Naive thymus-derived CD8-positive, alpha-beta T cell (primary cell): ENCODE measurements at regions not wholly inside any gene's neighbourhood (a gene's known extent, or its start where the extent isn't known, plus 50 kb on each side); places are given as distances from the start of the nearest gene placed in this dataset.

Source experiments
- ATAC-seq, 2 donors: fragments of 150-1000 bp; cut with Tn5 transposase in 1 of 2; sonication (Bioruptor Pico), chemical (Tn5 transposase) in 1 of 2; 1 replicate in 1 of 2; 2 replicates in 1 of 2; pipeline ENCODE4 v1.10.0; 2021; ENCODE audit warnings: mild to moderate bottlenecking in 2 of 2, moderate library complexity in 2 of 2
- POLR2A ChIA-PET: fragments of 350-600 bp; sonication (Branson Sonifier 250); formaldehyde crosslinking; loops from one replicate; lab custom pipeline; 2021; ENCODE audit warnings: antibody characterized with exemption; lab: Charles Lee
- DNase-seq, 10 donors: peaks; one replicate each; pipeline versions ENCODE4 v3.0.0 to v3.0.0-alpha.2; 2020 to 2022
- H3K27ac Mint-ChIP-seq, 10 donors: one replicate each; pipeline ENCODE4 v1.8.0; 2020 to 2022; ENCODE audit warnings: mild to moderate bottlenecking in 10 of 10, mixed read lengths in 10 of 10, moderate library complexity in 4 of 10, inconsistent platforms in 1 of 10
- H3K27me3 Mint-ChIP-seq, 5 donors: one replicate each; pipeline ENCODE4 v1.8.0; 2021 to 2022; ENCODE audit warnings: mixed read lengths in 5 of 5
- H3K36me3 Mint-ChIP-seq, 3 donors: one replicate each; pipeline ENCODE4 v1.8.0; 2020 to 2022; ENCODE audit warnings: mixed read lengths in 3 of 3, mild to moderate bottlenecking in 2 of 3, inconsistent platforms in 1 of 3
- H3K4me1 Mint-ChIP-seq, 4 donors: one replicate each; pipeline ENCODE4 v1.8.0; 2021 to 2022; ENCODE audit warnings: mixed read lengths in 4 of 4
- H3K4me3 Mint-ChIP-seq, 10 donors: one replicate each; pipeline ENCODE4 v1.8.0; 2020 to 2022; ENCODE audit warnings: mild to moderate bottlenecking in 10 of 10, mixed read lengths in 10 of 10, moderate library complexity in 6 of 10, inconsistent platforms in 1 of 10
- H3K9me3 Mint-ChIP-seq, 9 donors: one replicate each; pipeline ENCODE4 v1.8.0; 2020 to 2022; ENCODE audit warnings: mixed read lengths in 9 of 9, mild to moderate bottlenecking in 3 of 9, inconsistent platforms in 1 of 9, moderate library complexity in 1 of 9

GRCh38 chr12:124509300-124509675 is 58.1 kb downstream of the NCOR2 start:
- peaks cover 0 to 9% (median 0%) of the 10 kb centered on the region in 3 donors for H3K36me3 Mint-ChIP-seq
- H3K9me3 Mint-ChIP-seq: no peaks in the 10 kb centered on the region
- DNase-seq: no peak
- POLR2A ChIA-PET: no interaction called here
- H3K4me3 Mint-ChIP-seq: no peak overlapping the region
- H3K27ac Mint-ChIP-seq: peak overlapping the region in 4 of 10 donors; percentile 21 to 66 (median 24)
- no peak for ATAC-seq
- no peaks in the 10 kb centered on the region for H3K27me3 Mint-ChIP-seq
- H3K4me1 Mint-ChIP-seq: peaks cover 18 to 71% (median 50%) of the 10 kb centered on the region in 4 donors

- no peaks in the 10 kb centered on the region for H3K9me3 Mint-ChIP-seq
- peaks cover 0 to 1% (median 0%) of the 10 kb centered on the region in 5 donors for H3K27me3 Mint-ChIP-seq
- POLR2A ChIA-PET: no interaction called here
- peak overlapping the region in 1 of 10 donors; percentile 66 for H3K27ac Mint-ChIP-seq
- DNase-seq: no peak
- H3K36me3 Mint-ChIP-seq: peaks cover 0 to 8% (median 0%) of the 10 kb centered on the region in 3 donors
- H3K4me3 Mint-ChIP-seq: peak overlapping the region in 1 of 10 donors; percentile 4
- ATAC-seq: no peak
- peaks cover 20 to 69% (median 51%) of the 10 kb centered on the region in 4 donors for H3K4me1 Mint-ChIP-seq
Measured at GRCh38 chr12:124508381-124509079, 58.9 kb downstream of the NCOR2 start.

GRCh38 chr12:124507188-124508109 is 60.0 kb downstream of the NCOR2 start:
- no peaks in the 10 kb centered on the region for H3K9me3 Mint-ChIP-seq
- H3K27me3 Mint-ChIP-seq: peaks cover 0 to 1% (median 0%) of the 10 kb centered on the region in 5 donors
- H3K4me3 Mint-ChIP-seq: peak overlapping the region in 2 of 10 donors; percentile 37 to 51
- POLR2A ChIA-PET: no interaction called here
- H3K27ac Mint-ChIP-seq: peak overlapping the region in 5 of 10 donors; percentile 20 to 76 (median 42)
- DNase-seq: no peak
- no peak for ATAC-seq
- H3K4me1 Mint-ChIP-seq: peaks cover 25 to 72% (median 57%) of the 10 kb centered on the region in 4 donors
- H3K36me3 Mint-ChIP-seq: peaks cover 0 to 10% (median 0%) of the 10 kb centered on the region in 3 donors

- H3K4me1 Mint-ChIP-seq: peaks cover 26 to 73% (median 58%) of the 10 kb centered on the region in 4 donors
- H3K27me3 Mint-ChIP-seq: peaks cover 0 to 1% (median 0%) of the 10 kb centered on the region in 5 donors
- ATAC-seq (no peak), DNase-seq (no peak)
- H3K36me3 Mint-ChIP-seq: peaks cover 0 to 5% (median 0%) of the 10 kb centered on the region in 3 donors
- H3K27ac Mint-ChIP-seq: peak overlapping the region in 5 of 10 donors; percentile 11 to 75 (median 46)
- H3K9me3 Mint-ChIP-seq: no peaks in the 10 kb centered on the region
- peak overlapping the region in 4 of 10 donors; percentile 30 to 51 (median 41) for H3K4me3 Mint-ChIP-seq
- POLR2A ChIA-PET: no interaction called here
Measured at GRCh38 chr12:124506832-124507153, 60.6 kb downstream of the NCOR2 start.

GRCh38 chr12:124506145-124506831 is 61.1 kb downstream of the NCOR2 start:
- peaks cover 29 to 78% (median 63%) of the 10 kb centered on the region in 4 donors for H3K4me1 Mint-ChIP-seq
- POLR2A ChIA-PET: interaction anchor here (0.6 kb wide), 1 partner anchor 9 kb away, joined by 3 read pairs; no protein-coding TSS in a partner anchor
- H3K4me3 Mint-ChIP-seq: peak overlapping the region in 4 of 10 donors; percentile 30 to 51 (median 41)
- ATAC-seq (no peak), DNase-seq (no peak)
- H3K36me3 Mint-ChIP-seq: peaks cover 0 to 5% (median 0%) of the 10 kb centered on the region in 3 donors
- no peaks in the 10 kb centered on the region for H3K9me3 Mint-ChIP-seq
- H3K27ac Mint-ChIP-seq: peak overlapping the region in 5 of 10 donors; percentile 11 to 75 (median 46)
- H3K27me3 Mint-ChIP-seq: peaks cover 0 to 1% (median 0%) of the 10 kb centered on the region in 5 donors

GRCh38 chr12:124505001-124505818 is 62.2 kb downstream of the NCOR2 start:
- H3K9me3 Mint-ChIP-seq: no peaks in the 10 kb centered on the region
- H3K4me3 Mint-ChIP-seq: no peak overlapping the region
- peaks cover 29 to 80% (median 63%) of the 10 kb centered on the region in 4 donors for H3K4me1 Mint-ChIP-seq
- peaks cover 0 to 1% (median 0%) of the 10 kb centered on the region in 5 donors for H3K27me3 Mint-ChIP-seq
- peaks cover 0 to 5% (median 0%) of the 10 kb centered on the region in 3 donors for H3K36me3 Mint-ChIP-seq
- DNase-seq (no peak), ATAC-seq (no peak)
- POLR2A ChIA-PET: no interaction called here
- H3K27ac Mint-ChIP-seq: no peak overlapping the region

- DNase-seq (no peak), ATAC-seq (no peak)
- POLR2A ChIA-PET: no interaction called here
- peak overlapping the region in 5 of 10 donors; percentile 57 to 79 (median 69) for H3K27ac Mint-ChIP-seq
- peaks cover 0 to 1% (median 0%) of the 10 kb centered on the region in 5 donors for H3K27me3 Mint-ChIP-seq
- peak overlapping the region in 1 of 10 donors; percentile 45 for H3K4me3 Mint-ChIP-seq
- H3K4me1 Mint-ChIP-seq: peaks cover 32 to 80% (median 63%) of the 10 kb centered on the region in 4 donors
- peaks cover 0 to 7% (median 0%) of the 10 kb centered on the region in 3 donors for H3K36me3 Mint-ChIP-seq
- H3K9me3 Mint-ChIP-seq: no peaks in the 10 kb centered on the region
Measured at GRCh38 chr12:124504273-124505000, 63.0 kb downstream of the NCOR2 start.

GRCh38 chr12:124503305-124503704 is 64.1 kb downstream of the NCOR2 start:
- POLR2A ChIA-PET: no interaction called here
- Mint-ChIP-seq H3K27me3 (peaks cover 0 to 1% (median 0%) of the 10 kb centered on the region in 5 donors), H3K4me1 (peaks cover 38 to 82% (median 64%) of the 10 kb centered on the region in 4 donors), H3K9me3 (no peaks in the 10 kb centered on the region), H3K4me3 (peak overlapping the region in 1 of 10 donors; percentile 45), H3K36me3 (peaks cover 0 to 7% (median 0%) of the 10 kb centered on the region in 3 donors), H3K27ac (peak overlapping the region in 2 of 10 donors; percentile 79 to 81)
- DNase-seq (no peak), ATAC-seq (no peak)

- no peak for ATAC-seq
- peaks cover 36 to 82% (median 68%) of the 10 kb centered on the region in 4 donors for H3K4me1 Mint-ChIP-seq
- H3K36me3 Mint-ChIP-seq: peaks cover 0 to 7% (median 0%) of the 10 kb centered on the region in 3 donors
- H3K27me3 Mint-ChIP-seq: peaks cover 0 to 1% (median 0%) of the 10 kb centered on the region in 5 donors
- POLR2A ChIA-PET: no interaction called here
- H3K4me3 Mint-ChIP-seq: no peak overlapping the region
- no peaks in the 10 kb centered on the region for H3K9me3 Mint-ChIP-seq
- no peak for DNase-seq
- H3K27ac Mint-ChIP-seq: peak overlapping the region in 4 of 10 donors; percentile 25 to 78 (median 50)
Measured at GRCh38 chr12:124502379-124502778, 65.0 kb downstream of the NCOR2 start.

GRCh38 chr12:124501827-124502226 is 65.6 kb downstream of the NCOR2 start:
- Mint-ChIP-seq H3K4me1 (peaks cover 37 to 80% (median 68%) of the 10 kb centered on the region in 4 donors), H3K27ac (peak overlapping the region in 1 of 10 donors; percentile 88)

GRCh38 chr12:124501112-124501561 is 66.3 kb downstream of the NCOR2 start:
- Mint-ChIP-seq H3K27ac (peak overlapping the region in 3 of 10 donors; percentile 37 to 88 (median 42)), H3K4me1 (peaks cover 35 to 74% (median 65%) of the 10 kb centered on the region in 4 donors), H3K9me3 (no peaks in the 10 kb centered on the region), H3K4me3 (peak overlapping the region in 1 of 10 donors; percentile 44), H3K27me3 (peaks cover 0 to 1% (median 0%) of the 10 kb centered on the region in 5 donors), H3K36me3 (peaks cover 0 to 7% (median 0%) of the 10 kb centered on the region in 3 donors)
- no peak for DNase-seq
- POLR2A ChIA-PET: no interaction called here
- ATAC-seq: no peak

More at GRCh38 chr12:124501827-124502226, 65.6 kb downstream of the NCOR2 start:
- Mint-ChIP-seq H3K9me3 (no peaks in the 10 kb centered on the region), H3K27me3 (peaks cover 0 to 1% (median 0%) of the 10 kb centered on the region in 5 donors), H3K36me3 (peaks cover 0 to 7% (median 0%) of the 10 kb centered on the region in 3 donors), H3K4me3 (no peak overlapping the region)
- ATAC-seq (no peak), DNase-seq (no peak)
- POLR2A ChIA-PET: no interaction called here
